HEK293 (cell line): ENCODE measurements at regions not wholly inside any gene's neighbourhood (a gene's known extent, or its start where the extent isn't known, plus 50 kb on each side); places are given as distances from the start of the nearest gene placed in this dataset.

Experiments
- CTCF ChIA-PET: fragments of 350-600 bp; formaldehyde crosslinking; extraction: SDS; loops from one replicate; lab custom pipeline; 2021; ENCODE audit warnings: antibody characterized with exemption; lab: Yijun Ruan, JAX
- POLR2A ChIA-PET: fragments of 300-600 bp; formaldehyde crosslinking; extraction: SDS; loops from one replicate; lab custom pipeline; 2020; ENCODE audit warnings: antibody characterized with exemption, inconsistent platforms; lab: Yijun Ruan, JAX
- H3K27ac ChIP-seq: fragments of 200-500 bp; sonication (Bioruptor generic); 2 replicates; pipeline ENCODE4 v1.5.1; 2014; ENCODE audit warnings: low read depth, low read length, control low read depth, inconsistent platforms; ENCODE audit errors: extremely low read depth
- H3K36me3 ChIP-seq, 2 experiments: fragments of 200-500 bp in 1 of 2; sonication (Bioruptor generic) in 1 of 2; 1 replicate in 1 of 2; 2 replicates in 1 of 2; pipeline ENCODE4 v1.5.1; 2014 to 2017; ENCODE audit warnings: inconsistent platforms in 2 of 2, low read length in 2 of 2; ENCODE audit not compliant: control insufficient read depth in 2 of 2, insufficient read depth in 1 of 2
- H3K4me1 ChIP-seq: fragments of 200-500 bp; sonication (Bioruptor generic); 2 replicates; pipeline ENCODE4 v1.5.1; 2014; ENCODE audit warnings: mild to moderate bottlenecking, low read length, inconsistent platforms; ENCODE audit not compliant: control insufficient read depth, insufficient read depth
- H3K4me3 ChIP-seq: 2 replicates; pipeline ENCODE4 v1.5.1; 2011; ENCODE audit warnings: low read depth, mild to moderate bottlenecking, control low read depth, low read length, moderate library complexity
- H3K9me3 ChIP-seq: fragments of 200-500 bp; sonication (Bioruptor generic); 2 replicates; pipeline ENCODE4 v1.5.1; 2014; ENCODE audit warnings: low read depth, low read length, inconsistent platforms; ENCODE audit not compliant: control insufficient read depth, insufficient read depth
- BCL11B ChIP-seq: fragments of 450-650 bp; formaldehyde crosslinking; IDR thresholded peaks from 2 replicates; pipeline ENCODE4 v1.5.1; 2016; ENCODE audit warnings: low read depth, missing biosample characterization, missing genetic modification characterization
- GLIS2 ChIP-seq: fragments of 450-650 bp; formaldehyde crosslinking; IDR thresholded peaks from 2 replicates; pipeline ENCODE4 v1.5.1; 2016; ENCODE audit warnings: missing biosample characterization, missing genetic modification characterization
- KLF10 ChIP-seq: fragments of 450-650 bp; IDR thresholded peaks from 2 replicates; pipeline ENCODE4 v1.5.1; 2018; ENCODE audit warnings: missing biosample characterization, mild to moderate bottlenecking, missing genetic modification characterization
- KLF8 ChIP-seq: fragments of 450-650 bp; formaldehyde crosslinking; IDR thresholded peaks from 2 replicates; pipeline ENCODE4 v1.5.1; 2016; ENCODE audit warnings: missing biosample characterization, missing genetic modification characterization
- MZF1 ChIP-seq: fragments of 450-650 bp; formaldehyde crosslinking; IDR thresholded peaks from 2 replicates; pipeline ENCODE4 v1.5.1; 2017; ENCODE audit warnings: missing biosample characterization, missing genetic modification characterization, borderline replicate concordance
- SALL2 ChIP-seq: fragments of 450-650 bp; formaldehyde crosslinking; IDR thresholded peaks from 2 replicates; pipeline ENCODE4 v1.5.0; 2017; ENCODE audit warnings: missing biosample characterization, mild to moderate bottlenecking, missing genetic modification characterization, borderline replicate concordance
- SP3 ChIP-seq: fragments of 450-650 bp; formaldehyde crosslinking; IDR thresholded peaks from 2 replicates; pipeline ENCODE4 v1.5.1; 2016; ENCODE audit warnings: missing biosample characterization, missing genetic modification characterization
- ZNF132 ChIP-seq: fragments of 450-650 bp; formaldehyde crosslinking; IDR thresholded peaks from 2 replicates; pipeline ENCODE4 v1.5.1; 2017; ENCODE audit warnings: missing biosample characterization, missing genetic modification characterization, borderline replicate concordance
- ZNF202 ChIP-seq: fragments of 450-650 bp; formaldehyde crosslinking; IDR thresholded peaks from 2 replicates; pipeline ENCODE4 v1.5.1; 2016; ENCODE audit warnings: missing biosample characterization, missing genetic modification characterization, borderline replicate concordance
- ZNF23 ChIP-seq: fragments of 450-650 bp; formaldehyde crosslinking; IDR thresholded peaks from 2 replicates; pipeline ENCODE4 v1.5.1; 2016; ENCODE audit warnings: missing biosample characterization, missing genetic modification characterization, borderline replicate concordance
- ZNF366 ChIP-seq: fragments of 450-650 bp; formaldehyde crosslinking; conservative IDR thresholded peaks from 2 replicates; pipeline ENCODE4 v1.5.1; 2016; ENCODE audit warnings: missing biosample characterization, missing genetic modification characterization
- ZNF391 ChIP-seq: fragments of 450-650 bp; formaldehyde crosslinking; IDR thresholded peaks from 2 replicates; pipeline ENCODE4 v1.5.1; 2016; ENCODE audit warnings: low read depth, missing biosample characterization, missing genetic modification characterization, borderline replicate concordance
- ZNF416 ChIP-seq: fragments of 450-650 bp; formaldehyde crosslinking; IDR thresholded peaks from 2 replicates; pipeline ENCODE4 v1.5.1; 2016; ENCODE audit warnings: missing biosample characterization, missing genetic modification characterization
- ZNF600 ChIP-seq: fragments of 450-650 bp; formaldehyde crosslinking; IDR thresholded peaks from 2 replicates; pipeline ENCODE4 v1.5.1; 2016; ENCODE audit warnings: missing biosample characterization, missing genetic modification characterization
- ZNF623 ChIP-seq: fragments of 450-650 bp; formaldehyde crosslinking; IDR thresholded peaks from 2 replicates; pipeline ENCODE4 v1.5.1; 2016; ENCODE audit warnings: missing biosample characterization, missing genetic modification characterization
- ZNF660 ChIP-seq: fragments of 450-650 bp; IDR thresholded peaks from 2 replicates; pipeline ENCODE4 v1.5.1; 2018; ENCODE audit warnings: missing biosample characterization, mild to moderate bottlenecking, missing genetic modification characterization
- ZSCAN16 ChIP-seq: fragments of 450-650 bp; formaldehyde crosslinking; IDR thresholded peaks from 2 replicates; pipeline ENCODE4 v1.5.1; 2016; ENCODE audit warnings: missing biosample characterization, missing genetic modification characterization
- TF ChIP-seq, protein P1 (sequence below): fragments of 450-650 bp; formaldehyde crosslinking; IDR thresholded peaks from 2 replicates; pipeline ENCODE4 v1.5.0; 2017; ENCODE audit warnings: missing biosample characterization, missing genetic modification characterization, borderline replicate concordance
- TF ChIP-seq, protein P2 (sequence below): sonication (generic); formaldehyde crosslinking; IDR thresholded peaks from 2 replicates; pipeline ENCODE4 v1.8.1; 2022; ENCODE audit warnings: mild to moderate bottlenecking, moderate library complexity, missing genetic modification reagents
- TF ChIP-seq, protein P3 (sequence below): fragments of 450-650 bp; formaldehyde crosslinking; IDR thresholded peaks from 2 replicates; pipeline ENCODE4 v1.5.1; 2017; ENCODE audit warnings: missing biosample characterization, missing genetic modification characterization
- TF ChIP-seq, protein P4 (sequence below): fragments of 450-650 bp; formaldehyde crosslinking; IDR thresholded peaks from 2 replicates; pipeline ENCODE4 v1.5.1; 2016; ENCODE audit warnings: missing biosample characterization, missing genetic modification characterization, low read depth
- TF ChIP-seq, protein P5 (sequence below): fragments of 450-650 bp; formaldehyde crosslinking; IDR thresholded peaks from 2 replicates; pipeline ENCODE4 v1.5.1; 2017; ENCODE audit warnings: missing biosample characterization, mild to moderate bottlenecking, missing genetic modification characterization, moderate library complexity
- TF ChIP-seq, protein P6 (sequence below): fragments of 450-650 bp; formaldehyde crosslinking; IDR thresholded peaks from 2 replicates; pipeline ENCODE4 v1.5.1; 2016; ENCODE audit warnings: missing biosample characterization, missing genetic modification characterization
- TF ChIP-seq, protein P7 (sequence below): fragments of 450-650 bp; formaldehyde crosslinking; IDR thresholded peaks from 2 replicates; pipeline ENCODE4 v1.5.1; 2016; ENCODE audit warnings: missing biosample characterization, missing genetic modification characterization, borderline replicate concordance

DNA sequence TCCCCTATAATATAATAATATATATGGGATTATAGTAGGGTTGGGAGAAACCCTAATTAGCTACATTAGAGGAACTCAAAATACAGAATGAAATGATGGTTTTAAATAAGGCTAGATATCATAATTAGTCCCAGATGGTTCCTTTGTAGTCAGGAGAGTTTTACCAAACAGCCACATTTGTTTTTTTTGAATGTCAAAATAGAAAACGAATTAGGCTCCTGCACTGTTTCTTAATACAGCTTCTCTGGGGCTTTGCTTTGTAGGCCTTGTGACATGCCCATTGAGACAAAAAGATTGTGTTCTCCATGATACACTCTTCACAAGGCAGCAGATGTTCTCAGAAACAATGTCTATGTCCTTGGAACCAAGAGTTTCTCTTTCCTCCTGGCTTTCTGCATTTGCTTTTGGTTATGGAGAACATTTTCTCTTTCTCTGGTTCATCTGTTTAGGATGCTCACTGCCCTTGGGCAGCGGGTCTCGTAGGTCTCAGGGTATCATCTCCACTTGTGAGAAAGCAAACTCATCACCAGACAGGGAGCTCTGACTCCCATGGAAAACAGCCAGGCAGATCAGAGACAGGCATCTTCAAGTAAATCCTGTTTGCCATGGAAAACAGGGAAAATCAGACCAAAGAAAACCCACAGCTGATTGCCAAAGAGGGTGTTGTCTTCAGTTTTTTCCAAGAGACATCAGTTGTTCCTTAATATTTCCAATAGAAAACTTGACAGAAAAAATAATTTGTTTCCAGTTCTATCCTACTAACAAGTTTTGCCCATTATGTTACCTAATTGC lies 54.1 kb upstream of the RPS23 start (continued):
- TF ChIP-seq, protein P1, sequence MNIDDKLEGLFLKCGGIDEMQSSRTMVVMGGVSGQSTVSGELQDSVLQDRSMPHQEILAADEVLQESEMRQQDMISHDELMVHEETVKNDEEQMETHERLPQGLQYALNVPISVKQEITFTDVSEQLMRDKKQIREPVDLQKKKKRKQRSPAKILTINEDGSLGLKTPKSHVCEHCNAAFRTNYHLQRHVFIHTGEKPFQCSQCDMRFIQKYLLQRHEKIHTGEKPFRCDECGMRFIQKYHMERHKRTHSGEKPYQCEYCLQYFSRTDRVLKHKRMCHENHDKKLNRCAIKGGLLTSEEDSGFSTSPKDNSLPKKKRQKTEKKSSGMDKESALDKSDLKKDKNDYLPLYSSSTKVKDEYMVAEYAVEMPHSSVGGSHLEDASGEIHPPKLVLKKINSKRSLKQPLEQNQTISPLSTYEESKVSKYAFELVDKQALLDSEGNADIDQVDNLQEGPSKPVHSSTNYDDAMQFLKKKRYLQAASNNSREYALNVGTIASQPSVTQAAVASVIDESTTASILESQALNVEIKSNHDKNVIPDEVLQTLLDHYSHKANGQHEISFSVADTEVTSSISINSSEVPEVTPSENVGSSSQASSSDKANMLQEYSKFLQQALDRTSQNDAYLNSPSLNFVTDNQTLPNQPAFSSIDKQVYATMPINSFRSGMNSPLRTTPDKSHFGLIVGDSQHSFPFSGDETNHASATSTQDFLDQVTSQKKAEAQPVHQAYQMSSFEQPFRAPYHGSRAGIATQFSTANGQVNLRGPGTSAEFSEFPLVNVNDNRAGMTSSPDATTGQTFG = no peak
- TF ChIP-seq KLF10 (no peak), ZNF202 (tag by site-specific recombination) (no peak), BCL11B (tag by site-specific recombination) (no peak), ZNF600 (tag by site-specific recombination) (no peak), SALL2 (no peak), SP3 (tag by site-specific recombination) (no peak), ZNF623 (tag by site-specific recombination) (no peak), ZNF23 (tag by site-specific recombination) (no peak), ZNF132 (tag by site-specific recombination) (no peak), MZF1 (tag by site-specific recombination) (no peak)
- TF ChIP-seq, protein P2, sequence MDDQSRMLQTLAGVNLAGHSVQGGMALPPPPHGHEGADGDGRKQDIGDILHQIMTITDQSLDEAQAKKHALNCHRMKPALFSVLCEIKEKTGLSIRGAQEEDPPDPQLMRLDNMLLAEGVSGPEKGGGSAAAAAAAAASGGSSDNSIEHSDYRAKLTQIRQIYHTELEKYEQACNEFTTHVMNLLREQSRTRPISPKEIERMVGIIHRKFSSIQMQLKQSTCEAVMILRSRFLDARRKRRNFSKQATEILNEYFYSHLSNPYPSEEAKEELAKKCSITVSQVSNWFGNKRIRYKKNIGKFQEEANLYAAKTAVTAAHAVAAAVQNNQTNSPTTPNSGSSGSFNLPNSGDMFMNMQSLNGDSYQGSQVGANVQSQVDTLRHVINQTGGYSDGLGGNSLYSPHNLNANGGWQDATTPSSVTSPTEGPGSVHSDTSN = no peak

DNA sequence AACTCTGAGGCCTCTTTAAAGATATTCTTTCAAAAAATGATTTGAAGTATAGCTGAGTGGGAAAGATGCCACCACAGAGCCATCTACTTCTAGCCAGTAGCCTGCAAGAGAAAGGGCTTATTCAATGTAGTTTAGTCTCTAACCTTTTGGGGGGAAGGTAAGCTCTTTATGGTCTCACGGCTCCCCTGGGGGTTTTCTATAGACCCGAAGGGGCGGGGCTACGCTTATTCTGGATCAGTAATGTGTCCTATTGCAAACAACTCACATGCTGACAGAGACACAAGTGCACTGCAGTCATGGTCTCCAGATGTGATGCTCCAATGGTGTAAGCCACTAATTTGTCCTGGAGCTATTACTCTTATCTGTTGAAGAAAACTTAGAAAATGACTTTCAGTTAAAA lies 53.4 kb upstream of the RPS23 start:
- Histone ChIP-seq H3K4me3 (no peak overlapping the region), H3K36me3 (no peaks in the 10 kb centered on the region), H3K4me1 (no peaks in the 10 kb centered on the region), H3K9me3 (no peaks in the 10 kb centered on the region), H3K27ac (no peak overlapping the region)
- ChIA-PET POLR2A (no interaction called here), CTCF (interaction anchor here (1.1 to 1.8 kb wide), 2 partner anchors 18 to 20 kb away, joined by 3 to 4 read pairs; no protein-coding TSS in a partner anchor)
- TF ChIP-seq, protein P3, sequence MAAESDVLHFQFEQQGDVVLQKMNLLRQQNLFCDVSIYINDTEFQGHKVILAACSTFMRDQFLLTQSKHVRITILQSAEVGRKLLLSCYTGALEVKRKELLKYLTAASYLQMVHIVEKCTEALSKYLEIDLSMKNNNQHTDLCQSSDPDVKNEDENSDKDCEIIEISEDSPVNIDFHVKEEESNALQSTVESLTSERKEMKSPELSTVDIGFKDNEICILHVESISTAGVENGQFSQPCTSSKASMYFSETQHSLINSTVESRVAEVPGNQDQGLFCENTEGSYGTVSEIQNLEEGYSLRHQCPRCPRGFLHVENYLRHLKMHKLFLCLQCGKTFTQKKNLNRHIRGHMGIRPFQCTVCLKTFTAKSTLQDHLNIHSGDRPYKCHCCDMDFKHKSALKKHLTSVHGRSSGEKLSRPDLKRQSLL (tag by site-specific recombination) = no peak
- TF ChIP-seq GLIS2 (tag by site-specific recombination) (no peak), KLF8 (tag by site-specific recombination) (no peak), ZNF416 (tag by site-specific recombination) (no peak), ZNF366 (tag by site-specific recombination) (no peak), ZNF391 (tag by site-specific recombination) (no peak), ZNF660 (no peak), ZSCAN16 (tag by site-specific recombination) (no peak)
- TF ChIP-seq, protein P4, sequence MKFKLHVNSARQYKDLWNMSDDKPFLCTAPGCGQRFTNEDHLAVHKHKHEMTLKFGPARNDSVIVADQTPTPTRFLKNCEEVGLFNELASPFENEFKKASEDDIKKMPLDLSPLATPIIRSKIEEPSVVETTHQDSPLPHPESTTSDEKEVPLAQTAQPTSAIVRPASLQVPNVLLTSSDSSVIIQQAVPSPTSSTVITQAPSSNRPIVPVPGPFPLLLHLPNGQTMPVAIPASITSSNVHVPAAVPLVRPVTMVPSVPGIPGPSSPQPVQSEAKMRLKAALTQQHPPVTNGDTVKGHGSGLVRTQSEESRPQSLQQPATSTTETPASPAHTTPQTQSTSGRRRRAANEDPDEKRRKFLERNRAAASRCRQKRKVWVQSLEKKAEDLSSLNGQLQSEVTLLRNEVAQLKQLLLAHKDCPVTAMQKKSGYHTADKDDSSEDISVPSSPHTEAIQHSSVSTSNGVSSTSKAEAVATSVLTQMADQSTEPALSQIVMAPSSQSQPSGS (tag by site-specific recombination) = no peak
- TF ChIP-seq, protein P5, sequence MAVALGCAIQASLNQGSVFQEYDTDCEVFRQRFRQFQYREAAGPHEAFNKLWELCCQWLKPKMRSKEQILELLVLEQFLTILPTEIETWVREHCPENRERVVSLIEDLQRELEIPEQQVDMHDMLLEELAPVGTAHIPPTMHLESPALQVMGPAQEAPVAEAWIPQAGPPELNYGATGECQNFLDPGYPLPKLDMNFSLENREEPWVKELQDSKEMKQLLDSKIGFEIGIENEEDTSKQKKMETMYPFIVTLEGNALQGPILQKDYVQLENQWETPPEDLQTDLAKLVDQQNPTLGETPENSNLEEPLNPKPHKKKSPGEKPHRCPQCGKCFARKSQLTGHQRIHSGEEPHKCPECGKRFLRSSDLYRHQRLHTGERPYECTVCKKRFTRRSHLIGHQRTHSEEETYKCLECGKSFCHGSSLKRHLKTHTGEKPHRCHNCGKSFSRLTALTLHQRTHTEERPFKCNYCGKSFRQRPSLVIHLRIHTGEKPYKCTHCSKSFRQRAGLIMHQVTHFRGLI (tag by site-specific recombination) = no peak
- TF ChIP-seq, protein P6, sequence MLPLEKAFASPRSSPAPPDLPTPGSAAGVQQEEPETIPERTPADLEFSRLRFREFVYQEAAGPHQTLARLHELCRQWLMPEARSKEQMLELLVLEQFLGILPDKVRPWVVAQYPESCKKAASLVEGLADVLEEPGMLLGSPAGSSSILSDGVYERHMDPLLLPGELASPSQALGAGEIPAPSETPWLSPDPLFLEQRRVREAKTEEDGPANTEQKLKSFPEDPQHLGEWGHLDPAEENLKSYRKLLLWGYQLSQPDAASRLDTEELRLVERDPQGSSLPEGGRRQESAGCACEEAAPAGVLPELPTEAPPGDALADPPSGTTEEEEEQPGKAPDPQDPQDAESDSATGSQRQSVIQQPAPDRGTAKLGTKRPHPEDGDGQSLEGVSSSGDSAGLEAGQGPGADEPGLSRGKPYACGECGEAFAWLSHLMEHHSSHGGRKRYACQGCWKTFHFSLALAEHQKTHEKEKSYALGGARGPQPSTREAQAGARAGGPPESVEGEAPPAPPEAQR (tag by site-specific recombination) = no peak
- TF ChIP-seq, protein P7, sequence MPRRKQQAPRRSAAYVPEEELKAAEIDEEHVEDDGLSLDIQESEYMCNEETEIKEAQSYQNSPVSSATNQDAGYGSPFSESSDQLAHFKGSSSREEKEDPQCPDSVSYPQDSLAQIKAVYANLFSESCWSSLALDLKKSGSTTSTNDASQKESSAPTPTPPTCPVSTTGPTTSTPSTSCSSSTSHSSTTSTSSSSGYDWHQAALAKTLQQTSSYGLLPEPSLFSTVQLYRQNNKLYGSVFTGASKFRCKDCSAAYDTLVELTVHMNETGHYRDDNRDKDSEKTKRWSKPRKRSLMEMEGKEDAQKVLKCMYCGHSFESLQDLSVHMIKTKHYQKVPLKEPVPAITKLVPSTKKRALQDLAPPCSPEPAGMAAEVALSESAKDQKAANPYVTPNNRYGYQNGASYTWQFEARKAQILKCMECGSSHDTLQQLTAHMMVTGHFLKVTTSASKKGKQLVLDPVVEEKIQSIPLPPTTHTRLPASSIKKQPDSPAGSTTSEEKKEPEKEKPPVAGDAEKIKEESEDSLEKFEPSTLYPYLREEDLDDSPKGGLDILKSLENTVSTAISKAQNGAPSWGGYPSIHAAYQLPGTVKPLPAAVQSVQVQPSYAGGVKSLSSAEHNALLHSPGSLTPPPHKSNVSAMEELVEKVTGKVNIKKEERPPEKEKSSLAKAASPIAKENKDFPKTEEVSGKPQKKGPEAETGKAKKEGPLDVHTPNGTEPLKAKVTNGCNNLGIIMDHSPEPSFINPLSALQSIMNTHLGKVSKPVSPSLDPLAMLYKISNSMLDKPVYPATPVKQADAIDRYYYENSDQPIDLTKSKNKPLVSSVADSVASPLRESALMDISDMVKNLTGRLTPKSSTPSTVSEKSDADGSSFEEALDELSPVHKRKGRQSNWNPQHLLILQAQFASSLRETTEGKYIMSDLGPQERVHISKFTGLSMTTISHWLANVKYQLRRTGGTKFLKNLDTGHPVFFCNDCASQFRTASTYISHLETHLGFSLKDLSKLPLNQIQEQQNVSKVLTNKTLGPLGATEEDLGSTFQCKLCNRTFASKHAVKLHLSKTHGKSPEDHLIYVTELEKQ = no peak
